ENCODE measurements at regions not wholly inside any gene's neighbourhood (a gene's known extent, or its start where the extent isn't known, plus 50 kb on each side); places are given as distances from the start of the nearest gene placed in this dataset.

- Histone ChIP-seq H3K14ac (ENCODE audit: insufficient read length) (no peak overlapping the region), H3K27ac (ENCODE audit: low read depth, low read length) (no peak overlapping the region), H2BK15ac (ENCODE audit: low read length) (no peak overlapping the region), H4K8ac (ENCODE audit: extremely low read depth, insufficient read depth, low read length) (no peak overlapping the region), H2BK5ac (ENCODE audit: low read depth, low read length) (no peak overlapping the region), H3K36me3 (ENCODE audit: control insufficient read depth in 2 of 4, insufficient read depth in 4 of 4, low read length in 3 of 4) (no peaks in the 10 kb centered on the region), H4K20me1 (replicated peaks in 1 of 2; ENCODE audit: control insufficient read depth in 1 of 2, insufficient read depth in 2 of 2, low read length in 2 of 2) (no peaks in the 10 kb centered on the region), H3K23ac (ENCODE audit: insufficient read length) (no peak overlapping the region), H3K79me1 (ENCODE audit: low read depth, low read length) (no peaks in the 10 kb centered on the region), H3K23me2 (ENCODE audit: low read depth, low read length) (no peaks in the 10 kb centered on the region), H4K91ac (replicated peaks; ENCODE audit: insufficient read length, low read length) (no peak overlapping the region), H3K9ac (replicated peaks in 1 of 4; ENCODE audit: extremely low read depth in 1 of 4, low read depth in 3 of 4, low read length in 3 of 4) (no peak overlapping the region), H2BK12ac (ENCODE audit: low read depth, low read length) (no peak overlapping the region), H3K79me2 (ENCODE audit: control insufficient read depth in 1 of 2, insufficient read depth in 2 of 2, low read length in 2 of 2) (no peaks in the 10 kb centered on the region), H3K27me3 (replicated peaks in 1 of 4; ENCODE audit: control insufficient read depth in 3 of 4, extremely low read depth in 1 of 4, insufficient read depth in 3 of 4, low read length in 3 of 4) (no peaks in the 10 kb centered on the region), H2BK120ac (replicated peaks; ENCODE audit: low read depth, low read length) (no peak overlapping the region), H2AFZ (ENCODE audit: low read length) (no peak overlapping the region), H3K4me3 (ENCODE audit: extremely low read depth in 1 of 4, insufficient read depth in 2 of 4, low read depth in 3 of 4, low read length in 4 of 4) (no peak overlapping the region), H3K18ac (ENCODE audit: extremely low read depth, low read length) (no peak overlapping the region), H3K4ac (replicated peaks; ENCODE audit: insufficient read length, low read depth, low read length) (no peak overlapping the region), H3K4me1 (replicated peaks in 1 of 4; ENCODE audit: control insufficient read depth in 3 of 4, insufficient read depth in 4 of 4, low read length in 3 of 4) (peaks cover 0 to 5% (median 0%) of the 10 kb centered on the region in 4 experiments; a peak in 2 of 7 replicates), H3K56ac (replicated peaks; ENCODE audit: insufficient read length, low read depth, low read length) (no peak overlapping the region), H3K9me3 (ENCODE audit: insufficient read depth in 2 of 2, low read depth in 1 of 2, low read length in 1 of 2) (no peaks in the 10 kb centered on the region), H4K5ac (ENCODE audit: insufficient read length, low read depth, low read length) (no peak overlapping the region), H2AK5ac (ENCODE audit: low read depth, low read length) (no peak overlapping the region), H2BK20ac (ENCODE audit: low read length) (no peak overlapping the region), H3K4me2 (ENCODE audit: insufficient read depth in 1 of 2, low read depth in 2 of 2, low read length in 2 of 2) (no peak overlapping the region)
- CTCF ChIA-PET (ENCODE audit: partially characterized antibody): no interaction called here
- no peak for DNase-seq (ENCODE audit: low read depth in 1 of 2, low spot score in 2 of 2)
- 0% methylated on average over 1 of the region's 1 CpG; no CpG with 5 or more reads in 1 of the 2 experiments for WGBS, 2 experiments (ENCODE audit: extremely low coverage in 1 of 2, insufficient coverage in 1 of 2, insufficient read length in 1 of 2, insufficient replicate concordance in 2 of 2, low coverage in 1 of 2, low lambda C conversion rate in 2 of 2, missing lambda C conversion rate in 1 of 2)
- POLR2A ChIA-PET (ENCODE audit: partially characterized antibody): no interaction called here
- FAIRE-seq: no peak
- TF ChIP-seq SIRT6 (IDR thresholded peaks at IDR 0.05; ENCODE audit: low read length) (no peak), FOSL1 (IDR thresholded peaks at IDR 0.05; ENCODE audit: insufficient read depth, low read depth, low read length) (no peak), HDAC6 (IDR thresholded peaks at IDR 0.05; ENCODE audit: low read depth, low read length) (no peak), JUN (IDR thresholded peaks at IDR 0.05; ENCODE audit: low read depth, low read length) (no peak), POLR2AphosphoS5 (IDR thresholded peaks at IDR 0.05; ENCODE audit: low read depth, low read length) (no peak), CHD2 (IDR thresholded peaks at IDR 0.05; ENCODE audit: low read length) (no peak), EZH2 (IDR thresholded peaks at IDR 0.05; ENCODE audit: low read depth, low read length, severe bottlenecking) (no peak), SP2 (IDR thresholded peaks at IDR 0.05; ENCODE audit: low read length) (no peak), NANOG (IDR thresholded peaks at IDR 0.05; ENCODE audit: insufficient read depth, low read depth, low read length, poor library complexity, severe bottlenecking) (no peak), BCL11A (IDR thresholded peaks at IDR 0.05; ENCODE audit: low read depth in 2 of 2, low read length in 2 of 2) (no peak), EP300 (IDR thresholded peaks at IDR 0.05; ENCODE audit: borderline replicate concordance in 1 of 2, low read depth in 2 of 2, low read length in 2 of 2) (no peak), CTBP2 (IDR thresholded peaks at IDR 0.05; ENCODE audit: borderline replicate concordance, insufficient read depth, insufficient read length, low read length) (no peak), SUZ12 (IDR thresholded peaks at IDR 0.05; ENCODE audit: low read length) (no peak), SP1 (IDR thresholded peaks at IDR 0.05; ENCODE audit: low read depth, low read length) (no peak), CBX5 (IDR thresholded peaks at IDR 0.05; ENCODE audit: low read depth, low read length) (no peak), TAF1 (IDR thresholded peaks at IDR 0.05; ENCODE audit: low read depth, low read length) (no peak)
Observed at GRCh38 chr21:18026359-18026758, 207.2 kb upstream of the C21orf91 start.
